Fibroblast of lung (primary cell): ENCODE measurements at regions not wholly inside any gene's neighbourhood (a gene's known extent, or its start where the extent isn't known, plus 50 kb on each side); places are given as distances from the start of the nearest gene placed in this dataset.
"Not testable (repeated sequence)": the region's sequence is repeated elsewhere in the genome, so short reads cannot be mapped to it uniquely, and the experiment has no call there.

Source experiments
- DNase-seq, 2 donors: peaks; one replicate each; pipeline versions ENCODE4 v3.0.0 to v3.0.0-alpha.2; 2010; ENCODE audit warnings: low read depth in 2 of 2
- H2AFZ ChIP-seq: 2 replicates; pipeline ENCODE4 v1.5.1; 2012; ENCODE audit warnings: low read length, control low read depth, inconsistent platforms
- H3K27ac ChIP-seq: 2 replicates; pipeline ENCODE4 v1.5.1; 2011; ENCODE audit warnings: low read length, control low read depth; ENCODE audit not compliant: insufficient read depth
- H3K27me3 ChIP-seq: 2 replicates; pipeline ENCODE4 v1.5.1; 2011; ENCODE audit warnings: mild to moderate bottlenecking, low read length; ENCODE audit not compliant: control insufficient read depth, insufficient read depth
- H3K36me3 ChIP-seq: 2 replicates; pipeline ENCODE4 v1.5.1; 2011; ENCODE audit warnings: low read length; ENCODE audit not compliant: control insufficient read depth, insufficient read depth
- H3K4me1 ChIP-seq: 2 replicates; pipeline ENCODE4 v1.5.1; 2011; ENCODE audit warnings: low read length; ENCODE audit not compliant: control insufficient read depth, insufficient read depth; ENCODE audit errors: extremely low read depth
- H3K4me2 ChIP-seq: 2 replicates; pipeline ENCODE4 v1.5.1; 2011; ENCODE audit warnings: low read length, control low read depth; ENCODE audit not compliant: insufficient read depth; ENCODE audit errors: extremely low read depth
- H3K4me3 ChIP-seq, 4 experiments: fragments of 200-600 bp in 1 of 4; sonication (generic) in 1 of 4; replicated peaks in 1 of 4; 2 replicates each; pipeline ENCODE4 v1.5.1; 2011 to 2016; ENCODE audit warnings: low read length in 4 of 4, low read depth in 3 of 4, mild to moderate bottlenecking in 3 of 4, control low read depth in 2 of 4, inconsistent platforms in 1 of 4, mixed read lengths in 1 of 4; ENCODE audit not compliant: insufficient read depth in 1 of 4; ENCODE audit errors: control extremely low read depth in 1 of 4
- H3K79me2 ChIP-seq: 2 replicates; pipeline ENCODE4 v1.5.1; 2012; ENCODE audit warnings: mild to moderate bottlenecking, low read length, inconsistent platforms; ENCODE audit not compliant: control insufficient read depth, insufficient read depth
- H3K9ac ChIP-seq: 2 replicates; pipeline ENCODE4 v1.5.1; 2011; ENCODE audit warnings: mild to moderate bottlenecking, low read length, control low read depth; ENCODE audit not compliant: insufficient read depth
- H3K9me3 ChIP-seq: 2 replicates; pipeline ENCODE4 v1.5.1; 2012; ENCODE audit warnings: low read depth, low read length; ENCODE audit not compliant: control insufficient read depth, insufficient read depth
- H4K20me1 ChIP-seq: 2 replicates; pipeline ENCODE4 v1.5.1; 2011; ENCODE audit warnings: low read length; ENCODE audit not compliant: control insufficient read depth, insufficient read depth; ENCODE audit errors: extremely low read depth
- CTCF ChIP-seq, 2 donors: IDR thresholded peaks in 1 of 2; conservative IDR thresholded peaks in 1 of 2; 1 replicate in 1 of 2; 2 replicates in 1 of 2; pipeline ENCODE4 v1.5.1; 2011 to 2012; ENCODE audit warnings: low read length in 2 of 2, control low read depth in 1 of 2, inconsistent platforms in 1 of 2, low read depth in 1 of 2, mild to moderate bottlenecking in 1 of 2
- EZH2 ChIP-seq: IDR thresholded peaks from 2 replicates; pipeline ENCODE4 v1.5.1; 2012; ENCODE audit warnings: low read length, control low read depth, mild to moderate bottlenecking; ENCODE audit errors: missing control alignments

DNA sequence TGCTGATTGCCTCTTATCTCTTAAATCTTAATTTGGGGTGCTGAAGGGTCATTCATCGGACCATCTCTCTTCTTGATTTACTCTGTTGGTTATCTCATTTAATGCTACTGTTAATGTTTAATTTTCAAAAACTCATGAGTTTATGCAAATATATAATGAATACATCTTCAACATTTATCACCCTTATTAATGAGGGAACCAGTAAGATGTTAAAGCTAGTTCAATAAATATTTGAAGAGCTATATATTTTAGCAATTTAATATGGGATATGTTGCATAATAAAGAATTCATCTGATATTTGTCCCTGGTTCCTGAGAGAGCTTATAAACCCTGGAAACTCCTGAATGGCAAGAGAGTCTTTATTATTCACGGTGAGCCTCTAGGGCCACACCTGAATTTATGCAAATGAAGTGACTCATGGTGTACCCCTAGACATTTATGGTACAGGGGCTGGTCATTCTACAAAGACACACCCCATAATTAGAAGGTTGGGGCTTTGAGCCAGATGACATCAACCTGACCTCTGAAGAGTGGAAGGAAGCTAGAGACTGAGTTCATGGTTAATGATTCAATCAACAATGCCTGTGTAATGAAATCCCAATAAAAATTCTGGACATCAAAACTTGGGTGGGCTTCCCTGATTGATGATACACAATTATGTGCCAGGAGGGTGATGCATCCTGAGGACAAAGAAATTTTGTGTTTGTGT is 339.5 kb upstream of the ZNF608 start:
- H3K27me3 ChIP-seq: no peaks in the 10 kb centered on the region
- H3K9me3 ChIP-seq: no peaks in the 10 kb centered on the region
- no peak overlapping the region for H3K4me2 ChIP-seq
- TF ChIP-seq CTCF (conservative IDR thresholded peaks at IDR 0.05 in 1 of 2, IDR thresholded peaks at IDR 0.05 in 1 of 2; ENCODE audit: low read depth in 1 of 2, low read length in 2 of 2) (no peak), EZH2 (no peak)
- no peaks in the 10 kb centered on the region for H4K20me1 ChIP-seq
- H3K4me1 ChIP-seq: peaks cover 2% of the 10 kb centered on the region
- no peak overlapping the region for H3K9ac ChIP-seq
- no peak overlapping the region for H2AFZ ChIP-seq
- DNase-seq: no peak
- H3K36me3 ChIP-seq: no peaks in the 10 kb centered on the region
- H3K79me2 ChIP-seq: no peaks in the 10 kb centered on the region
- no peak overlapping the region for H3K27ac ChIP-seq
- no peak overlapping the region for H3K4me3 ChIP-seq

- Histone ChIP-seq H3K4me3 (no peak overlapping the region), H4K20me1 (no peaks in the 10 kb centered on the region), H3K4me2 (no peak overlapping the region), H3K4me1 (peaks cover 1% of the 10 kb centered on the region), H3K36me3 (no peaks in the 10 kb centered on the region), H3K27me3 (no peaks in the 10 kb centered on the region), H3K9me3 (no peaks in the 10 kb centered on the region), H3K79me2 (no peaks in the 10 kb centered on the region), H3K9ac (no peak overlapping the region), H2AFZ (no peak overlapping the region), H3K27ac (no peak overlapping the region)
- TF ChIP-seq CTCF (conservative IDR thresholded peaks at IDR 0.05 in 1 of 2, IDR thresholded peaks at IDR 0.05 in 1 of 2; ENCODE audit: low read depth in 1 of 2, low read length in 2 of 2): no peak
- TF ChIP-seq EZH2: no peak
- DNase-seq: no peak
These were observed 342.2 kb upstream of the ZNF608 start for GRCh38 chr5:125088522-125089105.

DNA sequence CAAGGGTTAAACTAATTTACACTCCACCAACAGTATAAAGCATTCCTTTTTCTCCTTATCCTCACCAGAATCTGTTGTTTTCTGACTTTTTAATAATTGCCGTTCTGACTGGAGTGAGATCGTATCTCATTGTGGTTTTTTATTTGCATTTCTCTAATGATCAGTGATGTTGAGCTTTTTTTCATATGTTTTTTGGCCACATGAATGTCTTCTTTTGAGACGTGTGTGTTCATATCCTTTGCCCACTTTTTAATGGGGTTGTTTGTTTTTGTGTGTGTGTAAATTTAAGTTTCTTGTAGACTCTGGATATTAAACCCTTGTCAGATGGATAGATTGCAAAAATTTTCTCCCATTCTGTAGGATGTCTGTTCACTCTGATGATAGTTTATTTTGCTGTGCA is 345.7 kb upstream of the ZNF608 start:
- H3K4me3 ChIP-seq, H3K27me3 ChIP-seq, H4K20me1 ChIP-seq, H3K9me3 ChIP-seq, H3K4me1 ChIP-seq, H3K36me3 ChIP-seq, H3K79me2 ChIP-seq, H3K4me2 ChIP-seq, H3K27ac ChIP-seq, H3K9ac ChIP-seq, DNase-seq, H2AFZ ChIP-seq: not testable (repeated sequence)
